Small intestine (tissue), 7 donors: ENCODE measurements at regions not wholly inside any gene's neighbourhood (a gene's known extent, or its start where the extent isn't known, plus 50 kb on each side); places are given as distances from the start of the nearest gene placed in this dataset.

Experiments
- DNase-seq, 2 donors: peaks; one replicate each; pipeline versions ENCODE4 v3.0.0 to v3.0.0-alpha.2; 2013
- FAIRE-seq: peaks from 2 replicates; lab custom pipeline; 2012; peaks lifted over from hg19 to GRCh38; lab: Jason Lieb, UNC
- H3K27ac ChIP-seq, 3 donors: one replicate each; pipeline ENCODE4 v1.5.1; 2013; ENCODE audit warnings: low read length in 2 of 3, mild to moderate bottlenecking in 2 of 3, control low read depth in 1 of 3, inconsistent platforms in 1 of 3, low read depth in 1 of 3, moderate library complexity in 1 of 3
- H3K27me3 ChIP-seq, 3 donors: one replicate each; pipeline ENCODE4 v1.6.1; 2013; ENCODE audit warnings: low read length in 3 of 3, inconsistent platforms in 1 of 3; ENCODE audit not compliant: control insufficient read depth in 3 of 3, insufficient read depth in 3 of 3
- H3K36me3 ChIP-seq, 3 donors: one replicate each; pipeline ENCODE4 v1.6.1; 2013; ENCODE audit warnings: low read length in 3 of 3, inconsistent platforms in 1 of 3, low read depth in 1 of 3, mild to moderate bottlenecking in 1 of 3, moderate library complexity in 1 of 3; ENCODE audit not compliant: control insufficient read depth in 3 of 3, insufficient read depth in 2 of 3
- H3K4me1 ChIP-seq, 3 donors: one replicate each; pipeline ENCODE4 v1.6.1; 2013; ENCODE audit warnings: low read length in 2 of 3, inconsistent platforms in 1 of 3, low read depth in 1 of 3, mild to moderate bottlenecking in 1 of 3, moderate library complexity in 1 of 3; ENCODE audit not compliant: control insufficient read depth in 3 of 3, insufficient read depth in 2 of 3
- H3K4me3 ChIP-seq, 3 donors: one replicate each; pipeline ENCODE4 v1.5.1; 2013; ENCODE audit warnings: low read length in 3 of 3, control low read depth in 1 of 3, inconsistent platforms in 1 of 3, low read depth in 1 of 3, mild to moderate bottlenecking in 1 of 3, moderate library complexity in 1 of 3
- H3K9me3 ChIP-seq, 2 donors: one replicate each; pipeline ENCODE4 v1.6.1; 2013; ENCODE audit warnings: low read depth in 1 of 2, low read length in 1 of 2; ENCODE audit not compliant: control insufficient read depth in 2 of 2, insufficient read depth in 1 of 2
- WGBS, 3 donors: extraction: QIAGEN DNeasy Blood & Tissue Kit; methylation state at CpG; one replicate each; pipeline ENCODE4 v1.1.7; 2013; 5-methylcytosine and 5-hydroxymethylcytosine counted together
- donor health status: healthy with polysubstance abuse.
- donor health status: control.
- donor health status: control.
- donor health status: Bipolar disorder and iron deficiency.
- donor health status: healthy.

DNA sequence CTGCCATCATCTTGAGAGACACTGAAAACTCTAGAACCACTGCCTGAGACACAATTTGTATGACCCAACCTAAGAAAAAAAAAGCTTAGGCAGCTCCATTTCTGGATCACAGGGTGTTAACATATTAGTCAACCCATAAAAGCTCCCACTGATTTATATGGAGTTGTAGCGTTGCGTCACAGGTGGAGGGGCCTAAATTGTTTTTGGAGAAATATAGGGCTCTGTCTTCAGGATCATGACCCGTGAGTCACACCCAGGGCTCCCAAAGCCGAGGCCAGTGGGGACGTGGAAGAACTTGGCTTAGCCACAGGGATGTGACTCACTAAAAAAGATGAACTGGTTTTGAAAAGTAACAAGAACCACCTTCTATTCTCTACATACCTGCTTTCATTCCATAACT lies 116.5 kb upstream of the BMP2 start:
- FAIRE-seq: no peak
- H3K27ac ChIP-seq: no peak overlapping the region
- peaks cover 0 to 9% (median 4%) of the 10 kb centered on the region in 3 donors for H3K4me1 ChIP-seq
- no peaks in the 10 kb centered on the region for H3K9me3 ChIP-seq
- no peak for DNase-seq
- H3K27me3 ChIP-seq: no peaks in the 10 kb centered on the region
- no peaks in the 10 kb centered on the region for H3K36me3 ChIP-seq
- no peak overlapping the region for H3K4me3 ChIP-seq
- WGBS, 3 donors: 68 to 81% (median 75%) methylated on average over 5 of the region's 5 CpGs

DNA sequence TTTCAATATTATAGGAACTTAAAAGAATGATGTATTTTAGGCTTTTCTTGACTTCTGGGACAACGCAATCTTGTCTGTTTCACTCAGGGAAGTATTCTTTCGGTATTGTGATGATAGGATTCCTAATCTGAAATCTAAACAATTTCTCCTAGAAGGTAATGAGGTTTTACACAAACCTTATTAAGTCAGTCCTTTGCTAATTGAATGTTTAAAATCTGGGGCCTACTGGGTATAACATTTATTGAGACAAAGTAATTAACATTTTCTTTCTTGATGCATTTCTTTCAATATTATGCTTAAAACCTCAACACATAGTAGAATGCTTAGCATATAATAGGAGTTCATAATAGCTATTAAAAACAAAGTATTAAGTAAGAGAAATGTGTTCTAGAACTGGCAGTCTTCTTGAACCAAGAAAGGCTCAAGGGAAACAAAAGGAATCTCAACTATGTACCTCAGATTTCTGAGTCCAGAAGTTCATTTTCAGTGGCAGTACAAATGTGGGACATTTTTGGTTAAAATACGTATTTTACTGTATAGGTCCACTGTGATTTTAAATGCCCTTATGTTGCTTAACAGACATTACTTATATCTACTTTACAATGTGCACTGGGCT lies 121.4 kb upstream of the BMP2 start:
- H3K9me3 ChIP-seq: no peaks in the 10 kb centered on the region
- no peak overlapping the region for H3K4me3 ChIP-seq
- DNase-seq (no peak), FAIRE-seq (no peak)
- no peaks in the 10 kb centered on the region for H3K36me3 ChIP-seq
- H3K27ac ChIP-seq: no peak overlapping the region
- 91 to 93% (median 92%) methylated on average over 3 of the region's 3 CpGs for whole genome bisulfite sequencing, 3 donors
- peaks cover 0 to 4% (median 0%) of the 10 kb centered on the region in 3 donors for H3K4me1 ChIP-seq
- no peaks in the 10 kb centered on the region for H3K27me3 ChIP-seq

DNA sequence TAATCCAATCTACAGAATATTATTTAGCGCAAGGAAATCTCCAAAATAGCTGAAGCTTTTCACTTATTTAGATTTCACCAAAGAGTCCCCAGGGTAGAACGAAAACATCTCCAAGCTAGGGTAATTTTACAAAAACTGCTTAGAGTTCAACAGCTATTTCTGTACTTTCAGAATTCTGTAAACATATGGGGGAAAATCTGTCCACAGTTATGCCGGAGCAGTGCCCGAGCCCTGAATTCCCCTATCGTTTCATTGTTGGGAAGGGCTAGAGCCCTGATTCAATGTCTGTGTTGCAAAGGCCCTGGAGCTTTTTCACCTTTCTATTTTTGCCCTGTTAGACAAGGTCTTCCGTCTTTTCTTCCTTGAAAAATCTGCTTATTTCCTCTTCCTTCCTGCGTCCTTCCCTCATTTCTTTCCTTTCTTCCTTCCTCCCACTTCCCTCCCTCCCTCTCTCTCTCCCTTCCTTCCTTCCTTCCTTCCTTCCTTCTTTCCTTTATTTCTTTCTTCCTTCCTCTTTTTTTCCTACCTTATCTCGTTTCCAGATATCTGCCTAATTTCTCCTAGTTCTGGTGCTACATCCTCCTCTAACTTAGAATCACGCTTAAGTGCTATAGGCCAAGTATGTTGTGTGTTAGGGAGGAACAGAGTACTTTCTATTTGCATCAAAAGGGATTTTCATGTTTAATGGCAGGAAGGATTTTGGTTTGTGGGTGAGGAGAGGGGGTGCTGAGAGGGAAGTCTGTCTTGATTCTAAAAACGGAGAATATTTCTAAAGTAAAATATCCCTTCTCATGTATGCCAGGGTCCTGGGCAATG lies 122.5 kb upstream of the BMP2 start:
- FAIRE-seq: no peak
- Histone ChIP-seq H3K36me3 (no peaks in the 10 kb centered on the region), H3K27me3 (no peaks in the 10 kb centered on the region), H3K4me3 (no peak overlapping the region), H3K9me3 (no peaks in the 10 kb centered on the region), H3K27ac (no peak overlapping the region), H3K4me1 (no peaks in the 10 kb centered on the region)
- DNase-seq: no peak
- WGBS, 3 donors: 50 to 79% (median 68%) methylated on average over 10 of the region's 10 CpGs

GRCh38 chr20:6641012-6641411 lies 126.5 kb upstream of the BMP2 start:
- H3K4me3 ChIP-seq: no peak overlapping the region
- H3K9me3 ChIP-seq: no peaks in the 10 kb centered on the region
- H3K4me1 ChIP-seq: peaks cover 0 to 3% (median 0%) of the 10 kb centered on the region in 3 donors
- H3K36me3 ChIP-seq: no peaks in the 10 kb centered on the region
- 52 to 66% (median 64%) methylated on average over 5 of the region's 5 CpGs for WGBS, 3 donors
- H3K27me3 ChIP-seq: no peaks in the 10 kb centered on the region
- DNase-seq: no peak
- FAIRE-seq: no peak
- no peak overlapping the region for H3K27ac ChIP-seq

- DNase-seq (no peak), FAIRE-seq (no peak)
- H3K9me3 ChIP-seq: no peaks in the 10 kb centered on the region
- no peaks in the 10 kb centered on the region for H3K36me3 ChIP-seq
- no peaks in the 10 kb centered on the region for H3K27me3 ChIP-seq
- peaks cover 0 to 9% (median 0%) of the 10 kb centered on the region in 3 donors for H3K4me1 ChIP-seq
- H3K27ac ChIP-seq: no peak overlapping the region
- no peak overlapping the region for H3K4me3 ChIP-seq
Observed at GRCh38 chr20:6637160-6637579, 130.3 kb upstream of the BMP2 start.

DNA sequence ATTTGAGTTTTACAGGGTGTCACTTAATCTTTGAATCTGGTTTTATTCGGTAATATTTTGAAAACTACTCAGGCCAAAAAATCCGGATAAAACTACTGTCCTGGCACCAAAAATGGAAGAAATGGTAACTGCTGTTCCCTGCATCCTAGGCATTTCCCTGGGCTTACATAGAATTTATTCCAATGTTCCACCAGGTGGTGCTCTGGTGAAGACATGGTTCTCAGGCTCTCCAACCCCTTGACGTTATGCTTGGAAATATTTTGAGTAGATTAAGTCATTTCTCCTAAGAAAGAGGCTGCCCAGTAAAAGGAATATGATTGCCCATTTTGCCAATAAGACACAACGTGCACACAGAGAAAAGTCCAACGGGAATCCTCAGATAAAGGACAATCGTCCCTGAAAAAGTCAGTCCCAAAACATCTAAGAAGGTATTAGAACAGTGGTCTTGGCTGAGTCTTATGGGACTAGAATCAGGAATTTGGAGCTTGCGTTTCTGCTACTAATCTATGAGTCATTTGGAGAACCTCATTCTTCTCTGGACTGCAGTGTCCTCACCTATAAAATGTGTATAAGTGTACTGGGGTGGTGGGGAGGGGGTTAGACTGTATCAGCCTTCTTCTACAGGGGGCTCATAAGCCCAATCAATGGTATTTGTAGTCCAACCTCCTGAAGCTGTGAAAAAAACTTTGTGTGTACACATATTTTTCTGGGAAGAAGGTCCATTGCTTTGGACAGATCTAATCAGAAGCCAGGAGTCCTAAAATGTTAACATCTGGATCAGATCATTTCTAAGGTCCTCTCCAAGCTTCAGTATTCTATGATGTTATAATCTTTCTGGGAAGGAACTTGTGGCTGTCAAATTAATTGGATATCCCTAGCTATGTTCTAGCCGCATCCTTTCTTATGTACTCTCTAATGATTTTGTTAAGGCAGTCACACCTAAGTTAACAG lies 131.0 kb upstream of the BMP2 start:
- 31 to 45% (median 45%) methylated on average over 8 of the region's 8 CpGs for WGBS, 3 donors
- H3K4me3 ChIP-seq: no peak overlapping the region
- no peaks in the 10 kb centered on the region for H3K36me3 ChIP-seq
- peak; percentile 76 to 79 for DNase-seq
- peaks cover 0 to 12% (median 0%) of the 10 kb centered on the region in 3 donors for H3K4me1 ChIP-seq
- no peak for FAIRE-seq
- H3K9me3 ChIP-seq: no peaks in the 10 kb centered on the region
- H3K27me3 ChIP-seq: no peaks in the 10 kb centered on the region
- H3K27ac ChIP-seq: no peak overlapping the region

DNA sequence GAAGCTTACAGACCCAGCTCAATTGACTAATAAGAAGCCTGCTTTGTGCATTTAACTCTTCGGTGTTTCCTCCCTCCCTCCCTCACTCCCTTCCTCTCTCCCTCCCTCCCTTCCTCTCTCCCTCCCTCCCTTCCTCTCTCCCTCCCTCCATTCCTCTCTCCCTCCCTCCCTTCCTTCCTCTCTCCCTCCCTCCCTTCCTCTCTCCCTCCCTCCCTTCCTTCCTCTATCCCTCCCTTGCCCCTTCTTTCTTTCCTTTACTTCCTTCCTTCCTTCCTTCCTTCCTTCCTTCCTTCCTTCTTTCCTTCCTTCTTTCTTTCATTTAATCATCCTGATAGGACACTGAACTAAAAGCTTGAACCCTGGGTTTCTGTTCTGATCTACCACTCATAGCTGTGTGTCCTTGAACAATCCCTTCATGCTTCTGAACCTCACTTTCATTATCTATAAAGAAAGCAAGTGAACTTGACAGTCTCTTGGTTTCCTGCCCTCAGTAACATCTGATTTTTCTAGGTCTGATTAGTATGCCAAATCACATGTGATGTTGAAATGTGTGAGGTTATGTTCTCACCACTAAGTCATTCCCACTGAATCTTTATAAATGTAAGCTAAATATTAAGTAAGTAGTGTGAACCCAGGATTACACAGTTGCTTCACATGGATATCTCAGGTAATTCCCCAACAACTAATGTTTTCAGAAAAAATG lies 132.3 kb upstream of the BMP2 start:
- Histone ChIP-seq H3K27me3 (no peaks in the 10 kb centered on the region), H3K36me3 (no peaks in the 10 kb centered on the region), H3K9me3 (no peaks in the 10 kb centered on the region), H3K27ac (no peak overlapping the region), H3K4me1 (peaks cover 0 to 12% (median 0%) of the 10 kb centered on the region in 3 donors), H3K4me3 (no peak overlapping the region)
- DNase-seq (peak in 1 of 2 donors; percentile 15), FAIRE-seq (no peak)
- WGBS, 3 donors: 82 to 94% (median 83%) methylated on average over 1 of the region's 1 CpG

DNA sequence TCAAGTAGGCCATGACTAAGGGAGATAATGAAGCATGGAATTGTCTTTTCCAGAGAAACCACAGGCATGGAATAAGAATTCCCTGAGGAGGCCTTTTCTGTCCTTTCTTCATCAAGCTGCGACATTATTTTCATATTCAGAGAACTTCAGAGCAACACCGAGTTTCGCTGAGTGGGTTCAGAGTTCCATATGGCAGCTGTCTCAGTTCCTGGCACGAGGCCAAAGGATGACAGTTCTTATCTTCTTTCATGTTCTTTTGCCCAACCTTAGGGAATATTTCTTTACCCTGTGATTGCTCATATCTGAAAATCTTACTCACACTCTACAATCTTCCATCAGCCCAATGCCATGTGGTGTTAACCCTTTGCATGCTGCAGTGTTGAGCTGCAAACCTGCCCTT lies 135.3 kb upstream of the BMP2 start:
- peak; percentile 21 to 84 for DNase-seq
- FAIRE-seq: no peak
- no peak overlapping the region for H3K27ac ChIP-seq

More for the DNA sequence above, 135.3 kb upstream of the BMP2 start:
- 25 to 47% (median 44%) methylated on average over 4 of the region's 4 CpGs for WGBS, 3 donors
- Histone ChIP-seq H3K9me3 (no peaks in the 10 kb centered on the region), H3K4me3 (no peak overlapping the region), H3K4me1 (peaks cover 0 to 12% (median 0%) of the 10 kb centered on the region in 3 donors), H3K36me3 (no peaks in the 10 kb centered on the region), H3K27me3 (no peaks in the 10 kb centered on the region)
